NCI-H526 treated with DMSO at 0.1 percent for 48 hours (cell line): ENCODE measurements at regions not wholly inside any gene's neighbourhood (a gene's known extent, or its start where the extent isn't known, plus 50 kb on each side); places are given as distances from the start of the nearest gene placed in this dataset.

ENCODE experiments used
- DNase-seq: peaks from one replicate; lab custom pipeline; 2025; lab: John Stamatoyannopoulos, UW

- no peak for DNase-seq
These were observed 56.1 kb upstream of the NKAIN2 start for GRCh38 chr6:123747515-123747914.

- no peak for DNase-seq
These were observed 57.8 kb upstream of the NKAIN2 start for GRCh38 chr6:123745895-123746294.

DNA sequence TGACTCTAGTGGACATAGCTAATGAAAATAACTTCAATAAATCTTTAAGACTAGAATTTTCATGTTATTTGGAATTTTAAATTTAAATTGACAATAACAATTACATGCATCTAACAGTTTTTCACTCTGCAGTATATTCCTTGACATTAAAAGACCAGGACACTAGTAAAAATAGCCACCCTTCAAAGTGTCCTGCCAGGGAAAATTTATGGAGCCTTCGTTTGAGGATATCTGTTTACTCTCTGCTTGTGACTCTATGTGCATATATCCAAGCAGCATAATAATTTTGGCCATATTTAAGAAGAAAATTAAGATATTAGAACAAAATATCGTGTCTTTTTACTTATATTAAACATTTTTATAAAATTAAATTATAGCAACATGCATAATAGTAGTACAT, 58.8 kb upstream of the NKAIN2 start:
- DNase-seq = no peak

DNA sequence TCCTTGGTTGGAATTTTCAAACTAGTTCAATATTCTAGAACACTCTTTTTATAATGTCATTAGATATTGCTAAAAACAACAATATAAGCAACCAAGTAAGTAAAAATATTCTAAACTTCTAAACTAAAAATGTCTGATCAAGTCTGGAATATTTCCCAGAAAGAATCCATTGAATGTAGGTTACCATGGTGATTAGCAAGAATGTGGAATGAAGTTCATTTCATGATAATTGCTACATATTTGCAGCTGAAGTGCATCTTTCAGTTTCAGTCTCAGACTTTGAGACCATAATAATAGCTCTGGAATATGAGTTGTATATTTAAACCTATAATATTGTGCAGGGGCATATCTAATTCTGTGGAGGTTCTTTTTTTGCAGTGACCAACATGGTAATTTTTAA, 61.0 kb upstream of the NKAIN2 start:
- DNase-seq = no peak

GRCh38 chr6:123733180-123733579, 70.5 kb upstream of the NKAIN2 start:
- no peak for DNase-seq

- DNase-seq = no peak
These were observed 79.8 kb upstream of the TRDN start for GRCh38 chr6:123716506-123716905.

GRCh38 chr6:123715006-123715863, 78.5 kb upstream of the TRDN start:
- peak; percentile 49 for DNase-seq

GRCh38 chr6:123712831-123713230, 76.1 kb upstream of the TRDN start:
- no peak for DNase-seq

GRCh38 chr6:123702943-123703342, 66.2 kb upstream of the TRDN start:
- DNase-seq = no peak

DNA sequence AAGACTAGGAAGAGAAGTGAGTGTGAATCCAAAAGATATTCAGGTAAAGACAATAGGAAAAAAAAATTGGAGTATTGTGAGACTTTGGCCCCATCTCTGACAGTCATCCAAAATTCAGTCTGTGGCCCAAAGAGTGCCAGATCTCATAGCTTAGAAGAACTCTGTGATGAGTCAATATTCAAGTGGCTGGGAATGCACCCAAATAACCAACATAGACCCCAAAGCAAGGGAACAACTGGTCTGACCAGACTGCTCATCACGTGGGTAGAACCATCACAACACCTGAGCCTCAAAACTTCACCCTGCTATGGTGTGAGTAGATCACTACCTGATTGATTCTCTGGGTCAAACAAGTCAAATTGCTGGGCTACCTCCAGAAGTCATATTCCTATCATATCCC, 51.1 kb upstream of the TRDN start:
- no peak for DNase-seq
